ENCODE measurements at regions not wholly inside any gene's neighbourhood (a gene's known extent, or its start where the extent isn't known, plus 50 kb on each side); places are given as distances from the start of the nearest gene placed in this dataset.

GRCh38 chr1:187074445-187075048, 245.8 kb downstream of the PLA2G4A start:
- Histone ChIP-seq H3K27ac (no peak overlapping the region), H3K36me3 (no peaks in the 10 kb centered on the region), H3K4me1 (no peaks in the 10 kb centered on the region), H3K27me3 (no peaks in the 10 kb centered on the region), H3K4me3 (no peak overlapping the region), H3K9me3 (no peaks in the 10 kb centered on the region)
- 61% methylated on average over 5 of the region's 10 CpGs for WGBS (ENCODE audit: insufficient coverage, low coverage, low lambda C conversion rate, missing lambda C conversion rate)
- intact Hi-C loops (cut with DNase I): no loop called here
- no peak for TF ChIP-seq POLR2A (IDR thresholded peaks at IDR 0.05)
- no peak for TF ChIP-seq CTCF (IDR thresholded peaks at IDR 0.05)
- no peak for ATAC-seq
- no peak for DNase-seq

- no peaks in the 10 kb centered on the region for H3K36me3 ChIP-seq
- TF ChIP-seq POLR2A (IDR thresholded peaks at IDR 0.05) (no peak), CTCF (IDR thresholded peaks at IDR 0.05) (no peak)
- ATAC-seq (no peak), DNase-seq (no peak)
- no peaks in the 10 kb centered on the region for H3K9me3 ChIP-seq
- no peaks in the 10 kb centered on the region for H3K4me1 ChIP-seq
- H3K27me3 ChIP-seq: no peaks in the 10 kb centered on the region
- H3K27ac ChIP-seq: no peak overlapping the region
- no peak overlapping the region for H3K4me3 ChIP-seq
- intact Hi-C loops (cut with DNase I): no loop called here
- 42% methylated on average over 2 of the region's 2 CpGs for WGBS (ENCODE audit: insufficient coverage, low coverage, low lambda C conversion rate, missing lambda C conversion rate)
These were observed 248.2 kb downstream of the PLA2G4A start for GRCh38 chr1:187076922-187077321.

- Histone ChIP-seq H3K27ac (no peak overlapping the region), H3K36me3 (no peaks in the 10 kb centered on the region), H3K4me3 (no peak overlapping the region), H3K4me1 (no peaks in the 10 kb centered on the region), H3K27me3 (no peaks in the 10 kb centered on the region), H3K9me3 (no peaks in the 10 kb centered on the region)
- intact Hi-C loops (cut with DNase I): no loop called here
- DNase-seq (no peak), ATAC-seq (no peak)
- 39% methylated on average over 3 of the region's 3 CpGs for whole genome bisulfite sequencing (ENCODE audit: insufficient coverage, low coverage, low lambda C conversion rate, missing lambda C conversion rate)
- TF ChIP-seq CTCF (IDR thresholded peaks at IDR 0.05) (no peak), POLR2A (IDR thresholded peaks at IDR 0.05) (no peak)
These were observed 249.6 kb downstream of the PLA2G4A start for GRCh38 chr1:187078321-187078720.

GRCh38 chr1:187078916-187079315, 250.2 kb downstream of the PLA2G4A start:
- DNase-seq (no peak), ATAC-seq (no peak)
- no peaks in the 10 kb centered on the region for H3K9me3 ChIP-seq
- H3K27ac ChIP-seq: no peak overlapping the region
- WGBS (ENCODE audit: insufficient coverage, low coverage, low lambda C conversion rate, missing lambda C conversion rate): 58% methylated on average over 2 of the region's 2 CpGs
- intact Hi-C loops (cut with DNase I): no loop called here
- TF ChIP-seq POLR2A (IDR thresholded peaks at IDR 0.05) (no peak), CTCF (IDR thresholded peaks at IDR 0.05) (no peak)
- no peak overlapping the region for H3K4me3 ChIP-seq
- H3K27me3 ChIP-seq: no peaks in the 10 kb centered on the region
- no peaks in the 10 kb centered on the region for H3K4me1 ChIP-seq
- no peaks in the 10 kb centered on the region for H3K36me3 ChIP-seq

GRCh38 chr1:187079330-187079729, 250.6 kb downstream of the PLA2G4A start:
- TF ChIP-seq CTCF (IDR thresholded peaks at IDR 0.05) (no peak), POLR2A (IDR thresholded peaks at IDR 0.05) (no peak)
- no peak overlapping the region for H3K27ac ChIP-seq
- no peaks in the 10 kb centered on the region for H3K4me1 ChIP-seq
- H3K9me3 ChIP-seq: no peaks in the 10 kb centered on the region
- intact Hi-C loops (cut with DNase I): no loop called here
- ATAC-seq: no peak
- WGBS (ENCODE audit: insufficient coverage, low coverage, low lambda C conversion rate, missing lambda C conversion rate): 75% methylated on average over 6 of the region's 6 CpGs
- DNase-seq: no peak
- no peaks in the 10 kb centered on the region for H3K27me3 ChIP-seq
- H3K36me3 ChIP-seq: no peaks in the 10 kb centered on the region
- H3K4me3 ChIP-seq: no peak overlapping the region

All from right lobe of liver (tissue), 6 donors.